Ovary (tissue), 3 donors: ENCODE measurements at regions not wholly inside any gene's neighbourhood (a gene's known extent, or its start where the extent isn't known, plus 50 kb on each side); places are given as distances from the start of the nearest gene placed in this dataset.

Source experiments
- CTCF ChIP-seq, 3 donors: fragments of 450-650 bp in 2 of 3; fragments of 200-600 bp in 1 of 3; IDR thresholded peaks; one replicate each; pipeline versions ENCODE4 v1.5.1 to v1.8.0; 2016 to 2022; ENCODE audit warnings: antibody characterized with exemption in 3 of 3, mild to moderate bottlenecking in 1 of 3
- EP300 ChIP-seq: sonication (generic); formaldehyde crosslinking; IDR thresholded peaks from one replicate; pipeline ENCODE4 v1.6.1; 2017; ENCODE audit warnings: antibody characterized with exemption
- donor health status: DM: no; HTN: no; CAD: no.

GRCh38 chr14:65211341-65211987 is 109.1 kb upstream of the MAX start:
- TF ChIP-seq CTCF (IDR thresholded peaks at IDR 0.05) (no peak), EP300 (no peak)
